HepG2 (cell line): ENCODE measurements at regions not wholly inside any gene's neighbourhood (a gene's known extent, or its start where the extent isn't known, plus 50 kb on each side); places are given as distances from the start of the nearest gene placed in this dataset.

Source experiments
- ATAC-seq: fragments of 200-7000 bp; cut with Tn5 transposase; 3 replicates; pipeline ENCODE4 v1.9.1; 2020; ENCODE audit warnings: mild to moderate bottlenecking, moderate library complexity
- BruUV-seq: library from RNA; stranded (reverse); fragments of 400-500 nt; replicated peaks from 2 replicates; lab custom pipeline; 2021; lab: Mats Ljungman, UMichigan
- CTCF ChIA-PET: fragments of 300-600 bp; formaldehyde crosslinking; extraction: SDS; loops from one replicate; lab custom pipeline; 2021; ENCODE audit warnings: low total read pairs, inconsistent platforms, low intra/inter-chr PET ratio; lab: Yijun Ruan, JAX
- POLR2A ChIA-PET: fragments of 350-600 bp; sonication (Branson Sonifier 250); formaldehyde crosslinking; loops from one replicate; lab custom pipeline; 2020; ENCODE audit warnings: antibody characterized with exemption, inconsistent platforms; lab: Yijun Ruan, JAX
- DNase-seq: peaks from one replicate; pipeline ENCODE4 v3.0.0-alpha.2; 2015; ENCODE audit warnings: low spot score
- FAIRE-seq: peaks from 3 replicates; lab custom pipeline; 2011; peaks lifted over from hg19 to GRCh38; lab: Jason Lieb, UNC
- H2AFZ ChIP-seq: one replicate; pipeline ENCODE4 v1.6.1; 2011; ENCODE audit warnings: low read length, inconsistent platforms
- H3K27ac ChIP-seq: fragments of 300-600 bp; 3 replicates; pipeline ENCODE4 v1.8.0; 2011; ENCODE audit warnings: mixed run types, mild to moderate bottlenecking, mixed read lengths, low read length, inconsistent platforms; ENCODE audit not compliant: insufficient read depth; ENCODE audit errors: extremely low read length
- H3K27me3 ChIP-seq, 2 experiments: fragments of 200-600 bp in 1 of 2; 2 replicates in 1 of 2; 3 replicates in 1 of 2; pipeline versions ENCODE4 v1.6.0 to v1.8.0; 2011; ENCODE audit warnings: low read length in 2 of 2, mild to moderate bottlenecking in 2 of 2, moderate library complexity in 2 of 2, inconsistent platforms in 1 of 2; ENCODE audit not compliant: insufficient read depth in 2 of 2, control insufficient read depth in 1 of 2
- H3K36me3 ChIP-seq, 2 experiments: fragments of 200-600 bp in 1 of 2; replicated peaks in 1 of 2; 2 replicates in 1 of 2; 3 replicates in 1 of 2; pipeline versions ENCODE4 v1.5.1 to v1.8.0; 2011; ENCODE audit warnings: low read length in 2 of 2, inconsistent platforms in 1 of 2; ENCODE audit not compliant: insufficient read depth in 2 of 2, control insufficient read depth in 1 of 2
- H3K4me1 ChIP-seq: 2 replicates; pipeline ENCODE4 v1.5.1; 2012; ENCODE audit warnings: low read length, inconsistent platforms; ENCODE audit not compliant: insufficient read depth
- H3K4me2 ChIP-seq: 2 replicates; pipeline ENCODE4 v1.6.0; 2011; ENCODE audit warnings: low read depth, low read length, inconsistent platforms
- H3K4me3 ChIP-seq, 3 experiments: fragments of 200-600 bp in 1 of 3; sonication (generic), shearing (Covaris generic) in 1 of 3; replicated peaks in 1 of 3; 2 replicates each; pipeline ENCODE4 v1.5.1; 2011 to 2016; ENCODE audit warnings: low read length in 3 of 3, inconsistent platforms in 2 of 3, low read depth in 2 of 3, mild to moderate bottlenecking in 2 of 3, control low read depth in 1 of 3, mixed read lengths in 1 of 3; ENCODE audit not compliant: insufficient read depth in 1 of 3
- H3K79me2 ChIP-seq: one replicate; pipeline ENCODE4 v1.6.1; 2011; ENCODE audit warnings: low read length, inconsistent platforms; ENCODE audit not compliant: insufficient read depth
- H3K9ac ChIP-seq: 2 replicates; pipeline ENCODE4 v1.6.0; 2011; ENCODE audit warnings: mild to moderate bottlenecking, low read depth, low read length, inconsistent platforms; ENCODE audit not compliant: insufficient read depth
- H3K9me3 ChIP-seq: 2 replicates; pipeline ENCODE4 v1.5.1; 2012; ENCODE audit warnings: mild to moderate bottlenecking, low read length
- H4K20me1 ChIP-seq: 2 replicates; pipeline ENCODE4 v1.6.0; 2011; ENCODE audit warnings: inconsistent platforms, mild to moderate bottlenecking, low read length, moderate library complexity; ENCODE audit not compliant: insufficient read depth
- HOMEZ ChIP-seq: IDR thresholded peaks from 2 replicates; pipeline ENCODE4 v1.6.1; 2016; ENCODE audit warnings: low read depth
- NAIF1 ChIP-seq: sonication (generic); formaldehyde crosslinking; IDR thresholded peaks from 2 replicates; pipeline ENCODE4 v1.5.0; 2020; ENCODE audit warnings: mild to moderate bottlenecking, missing genetic modification reagents, borderline replicate concordance
- NCOA5 ChIP-seq: sonication (generic); formaldehyde crosslinking; IDR thresholded peaks from 2 replicates; pipeline ENCODE4 v1.4.0; 2020; ENCODE audit warnings: missing genetic modification reagents
- NFATC3 ChIP-seq: sonication (generic); formaldehyde crosslinking; IDR thresholded peaks from 2 replicates; pipeline ENCODE4 v1.5.1; 2020; ENCODE audit warnings: mild to moderate bottlenecking, missing genetic modification reagents
- PLSCR1 ChIP-seq: sonication (generic); formaldehyde crosslinking; IDR thresholded peaks from 2 replicates; pipeline ENCODE4 v1.5.0; 2020; ENCODE audit warnings: missing genetic modification reagents, mild to moderate bottlenecking, borderline replicate concordance
- ZNF230 ChIP-seq: sonication (generic); formaldehyde crosslinking; IDR thresholded peaks from 2 replicates; pipeline ENCODE4 v1.4.0; 2020; ENCODE audit warnings: mild to moderate bottlenecking, missing genetic modification reagents
- ZNF350 ChIP-seq: sonication (generic); formaldehyde crosslinking; IDR thresholded peaks from 2 replicates; pipeline ENCODE4 v1.4.0; 2020; ENCODE audit warnings: mild to moderate bottlenecking, low read depth, missing genetic modification reagents, borderline replicate concordance
- ZNF777 ChIP-seq: sonication (generic); formaldehyde crosslinking; IDR thresholded peaks from 2 replicates; pipeline ENCODE4 v1.4.0; 2020; ENCODE audit warnings: missing genetic modification reagents
- WGBS: methylation state at CpG from one replicate; pipeline ENCODE4 v1.1.6; 2017; ENCODE audit warnings: low lambda C conversion rate; 5-methylcytosine and 5-hydroxymethylcytosine counted together
- in situ Hi-C: cut with HindIII; loops from 2 replicates; pipeline ENCODE4 v1.10.0; 2017; ENCODE audit warnings: low pct_unique_long_range_greater_than_20kb; ENCODE audit not compliant: extremely low pct_ligation_motif_present
- intact Hi-C: fragments of 100-400 bp; cut with micrococcal nuclease; formaldehyde crosslinking; loops from one replicate; pipeline ENCODE4 v1.10.0; 2022; ENCODE audit not compliant: unreplicated experiment
- TF ChIP-seq, protein P1 (sequence below): sonication (generic); formaldehyde crosslinking; IDR thresholded peaks from 2 replicates; pipeline ENCODE4 v1.4.0; 2020; ENCODE audit warnings: missing genetic modification reagents
- TF ChIP-seq, protein P2 (sequence below): sonication (generic); formaldehyde crosslinking; IDR thresholded peaks from 2 replicates; pipeline ENCODE4 v1.4.0; 2020; ENCODE audit warnings: mild to moderate bottlenecking, missing genetic modification reagents

DNA sequence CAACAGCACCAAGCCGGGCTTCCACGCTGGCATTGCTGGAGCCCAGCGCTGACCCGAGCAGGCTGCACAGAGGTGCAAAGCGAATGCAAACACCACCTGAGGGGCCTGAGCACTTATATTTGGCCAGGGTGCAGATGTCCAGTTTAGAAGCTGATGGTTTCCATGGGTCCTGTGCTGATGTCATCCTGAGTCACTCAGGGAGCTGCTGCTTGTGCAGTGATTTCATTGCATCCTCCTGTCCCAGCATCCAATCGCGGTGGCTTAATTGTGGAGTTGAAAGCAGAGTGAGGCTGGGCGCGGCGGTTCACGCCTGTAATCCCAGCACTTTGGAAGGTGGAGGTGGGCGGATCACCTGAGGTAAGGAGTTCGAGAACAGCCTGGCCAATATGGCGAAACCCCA lies 410.2 kb upstream of the KLF6 start (continued):
- TF ChIP-seq, protein P1, sequence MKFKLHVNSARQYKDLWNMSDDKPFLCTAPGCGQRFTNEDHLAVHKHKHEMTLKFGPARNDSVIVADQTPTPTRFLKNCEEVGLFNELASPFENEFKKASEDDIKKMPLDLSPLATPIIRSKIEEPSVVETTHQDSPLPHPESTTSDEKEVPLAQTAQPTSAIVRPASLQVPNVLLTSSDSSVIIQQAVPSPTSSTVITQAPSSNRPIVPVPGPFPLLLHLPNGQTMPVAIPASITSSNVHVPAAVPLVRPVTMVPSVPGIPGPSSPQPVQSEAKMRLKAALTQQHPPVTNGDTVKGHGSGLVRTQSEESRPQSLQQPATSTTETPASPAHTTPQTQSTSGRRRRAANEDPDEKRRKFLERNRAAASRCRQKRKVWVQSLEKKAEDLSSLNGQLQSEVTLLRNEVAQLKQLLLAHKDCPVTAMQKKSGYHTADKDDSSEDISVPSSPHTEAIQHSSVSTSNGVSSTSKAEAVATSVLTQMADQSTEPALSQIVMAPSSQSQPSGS (CRISPR knock-in tag): no peak
- TF ChIP-seq NAIF1 (CRISPR knock-in tag): no peak
- TF ChIP-seq ZNF350: no peak

DNA sequence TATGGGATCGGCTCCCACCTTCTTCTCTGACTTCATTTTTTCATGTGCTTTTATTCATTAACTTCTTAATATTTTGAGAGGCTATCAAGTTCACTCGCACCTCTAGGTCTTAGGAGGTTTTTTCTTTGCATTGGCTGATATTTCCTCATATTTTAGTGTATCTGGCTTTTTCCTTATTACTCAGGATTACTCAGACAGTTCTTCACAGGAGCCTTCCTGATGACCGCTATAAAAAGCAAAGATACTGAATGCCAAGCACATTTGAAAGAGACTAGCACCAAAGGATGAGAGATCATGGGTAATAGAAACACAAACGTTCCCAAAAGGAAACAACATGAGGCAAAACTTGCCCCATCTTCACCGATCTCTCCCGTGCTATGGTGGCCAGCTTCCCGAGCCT lies 409.2 kb upstream of the KLF6 start:
- H3K4me1 ChIP-seq: no peaks in the 10 kb centered on the region
- no peak overlapping the region for H3K9ac ChIP-seq
- peaks cover 0 to 5% of the 10 kb centered on the region in 2 experiments; a peak in 1 of 5 replicates for H3K27me3 ChIP-seq
- BruUV-seq: no TSS peak
- no peak for DNase-seq
- WGBS: 1% methylated on average over 7 of the region's 7 CpGs
- FAIRE-seq: no peak
- H2AFZ ChIP-seq: no peak overlapping the region
- ChIA-PET POLR2A (no interaction called here), CTCF (no interaction called here)
- H3K4me3 ChIP-seq: no peak overlapping the region
- intact Hi-C loops (no loop called here), in situ Hi-C loops (no loop called here)
- no peaks in the 10 kb centered on the region for H3K36me3 ChIP-seq
- no peak overlapping the region for H3K4me2 ChIP-seq
- H3K9me3 ChIP-seq: no peaks in the 10 kb centered on the region
- H3K79me2 ChIP-seq: no peaks in the 10 kb centered on the region
- H3K27ac ChIP-seq: no peak overlapping the region
- ATAC-seq: no peak
- no peaks in the 10 kb centered on the region for H4K20me1 ChIP-seq
- no peak for TF ChIP-seq NCOA5 (CRISPR knock-in tag)
- no peak for TF ChIP-seq ZNF777
- no peak for TF ChIP-seq NFATC3 (CRISPR knock-in tag)
- TF ChIP-seq HOMEZ (CRISPR knock-in tag): no peak
- TF ChIP-seq PLSCR1 (CRISPR knock-in tag): no peak
- TF ChIP-seq, protein P2, sequence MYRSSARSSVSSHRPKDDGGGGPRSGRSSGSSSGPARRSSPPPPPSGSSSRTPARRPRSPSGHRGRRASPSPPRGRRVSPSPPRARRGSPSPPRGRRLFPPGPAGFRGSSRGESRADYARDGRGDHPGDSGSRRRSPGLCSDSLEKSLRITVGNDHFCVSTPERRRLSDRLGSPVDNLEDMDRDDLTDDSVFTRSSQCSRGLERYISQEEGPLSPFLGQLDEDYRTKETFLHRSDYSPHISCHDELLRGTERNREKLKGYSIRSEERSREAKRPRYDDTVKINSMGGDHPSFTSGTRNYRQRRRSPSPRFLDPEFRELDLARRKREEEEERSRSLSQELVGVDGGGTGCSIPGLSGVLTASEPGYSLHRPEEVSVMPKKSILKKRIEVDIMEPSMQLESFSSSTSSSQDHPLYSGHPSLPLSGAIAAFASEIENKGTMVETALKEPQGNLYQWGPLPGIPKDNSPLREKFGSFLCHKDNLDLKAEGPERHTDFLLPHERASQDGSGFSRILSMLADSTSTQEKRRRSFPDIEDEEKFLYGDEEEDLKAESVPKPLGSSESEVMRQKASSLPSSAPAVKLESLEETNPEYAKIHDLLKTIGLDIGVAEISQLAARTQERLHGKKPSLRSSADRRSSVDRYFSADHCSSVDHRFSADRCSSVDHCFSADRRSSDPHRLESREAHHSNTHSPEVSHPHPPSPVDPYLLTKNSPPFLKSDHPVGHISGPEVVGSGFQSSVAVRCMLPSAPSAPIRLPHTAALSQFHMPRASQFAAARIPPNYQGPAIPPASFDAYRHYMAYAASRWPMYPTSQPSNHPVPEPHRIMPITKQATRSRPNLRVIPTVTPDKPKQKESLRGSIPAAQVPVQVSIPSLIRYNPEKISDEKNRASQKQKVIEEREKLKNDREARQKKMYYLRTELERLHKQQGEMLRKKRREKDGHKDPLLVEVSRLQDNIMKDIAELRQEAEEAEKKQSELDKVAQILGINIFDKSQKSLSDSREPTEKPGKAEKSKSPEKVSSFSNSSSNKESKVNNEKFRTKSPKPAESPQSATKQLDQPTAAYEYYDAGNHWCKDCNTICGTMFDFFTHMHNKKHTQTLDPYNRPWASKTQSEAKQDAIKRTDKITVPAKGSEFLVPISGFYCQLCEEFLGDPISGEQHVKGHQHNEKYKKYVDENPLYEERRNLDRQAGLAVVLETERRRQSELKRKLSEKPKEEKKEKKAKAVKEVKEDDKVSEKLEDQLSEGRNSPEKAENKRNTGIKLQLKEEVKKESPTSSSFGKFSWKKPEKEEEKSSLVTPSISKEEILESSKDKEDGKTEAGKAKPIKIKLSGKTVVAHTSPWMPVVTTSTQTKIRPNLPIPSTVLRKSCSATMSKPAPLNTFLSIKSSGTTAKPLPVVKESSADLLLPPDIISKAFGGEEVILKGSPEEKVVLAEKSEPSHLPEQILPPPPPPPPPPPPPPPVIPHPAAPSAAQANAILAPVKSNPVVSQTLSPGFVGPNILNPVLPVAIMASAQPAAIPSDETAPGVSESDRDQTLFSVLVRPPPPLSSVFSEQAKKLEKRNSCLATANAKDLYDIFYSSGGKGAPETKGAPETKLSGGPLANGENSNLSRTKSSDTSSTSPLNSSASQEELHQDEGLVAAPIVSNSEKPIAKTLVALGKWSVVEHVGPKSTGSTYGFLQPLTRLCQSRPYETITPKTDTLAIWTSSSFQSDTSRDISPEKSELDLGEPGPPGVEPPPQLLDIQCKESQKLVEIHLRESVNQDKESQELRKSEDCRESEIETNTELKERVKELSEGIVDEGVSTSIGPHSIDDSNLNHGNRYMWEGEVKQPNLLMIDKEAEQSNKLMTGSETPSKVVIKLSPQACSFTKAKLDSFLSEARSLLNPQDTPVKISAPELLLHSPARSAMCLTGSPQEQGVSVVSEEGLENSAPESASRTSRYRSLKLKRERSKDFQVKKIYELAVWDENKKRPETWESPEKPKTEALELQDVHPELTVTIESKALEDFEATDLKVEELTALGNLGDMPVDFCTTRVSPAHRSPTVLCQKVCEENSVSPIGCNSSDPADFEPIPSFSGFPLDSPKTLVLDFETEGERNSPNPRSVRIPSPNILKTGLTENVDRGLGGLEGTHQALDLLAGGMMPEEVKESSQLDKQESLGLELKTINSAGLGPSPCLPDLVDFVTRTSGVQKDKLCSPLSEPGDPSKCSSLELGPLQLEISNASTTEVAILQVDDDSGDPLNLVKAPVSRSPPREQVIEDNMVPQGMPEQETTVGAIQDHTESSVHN (CRISPR knock-in tag): no peak
- no peak for TF ChIP-seq ZNF230 (CRISPR knock-in tag)
